IPS-18a (cell line): ENCODE measurements at regions not wholly inside any gene's neighbourhood (a gene's known extent, or its start where the extent isn't known, plus 50 kb on each side); places are given as distances from the start of the nearest gene placed in this dataset.

Experiments used
- H3K27ac ChIP-seq: one replicate; pipeline ENCODE4 v1.5.1; 2013; ENCODE audit warnings: low read length
- H3K27me3 ChIP-seq: one replicate; pipeline ENCODE4 v1.6.1; 2013; ENCODE audit warnings: mild to moderate bottlenecking, low read length; ENCODE audit not compliant: control insufficient read depth, insufficient read depth
- H3K36me3 ChIP-seq: one replicate; pipeline ENCODE4 v1.6.1; 2013; ENCODE audit warnings: low read depth, low read length; ENCODE audit not compliant: control insufficient read depth
- H3K4me1 ChIP-seq: one replicate; pipeline ENCODE4 v1.6.1; 2013; ENCODE audit warnings: low read depth, low read length; ENCODE audit not compliant: control insufficient read depth
- H3K4me3 ChIP-seq: one replicate; pipeline ENCODE4 v1.5.1; 2013; ENCODE audit warnings: low read length
- H3K9ac ChIP-seq: one replicate; pipeline ENCODE4 v1.6.1; 2013; ENCODE audit warnings: mild to moderate bottlenecking, low read length, moderate library complexity
- H3K9me3 ChIP-seq: one replicate; pipeline ENCODE4 v1.6.1; 2013; ENCODE audit warnings: low read depth, low read length; ENCODE audit not compliant: control insufficient read depth

DNA sequence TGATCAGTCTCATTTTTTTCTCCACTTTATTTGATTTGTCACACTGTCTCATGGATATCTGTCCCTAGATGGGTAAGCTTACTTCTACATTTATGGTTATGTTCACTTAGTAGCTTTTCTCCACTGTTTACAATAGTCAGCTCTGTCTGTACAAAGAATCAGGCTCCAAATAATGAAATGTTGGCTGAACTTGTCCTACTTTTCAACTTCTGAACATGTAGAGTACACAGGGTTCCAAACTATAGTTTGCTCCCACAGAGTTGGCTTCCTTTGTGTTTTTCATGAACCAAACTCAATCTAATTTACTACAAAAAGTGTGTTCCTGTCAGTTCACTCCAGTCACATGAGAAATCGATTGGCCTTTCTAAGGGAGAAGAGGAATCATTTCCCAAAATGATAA, 175.0 kb downstream of the CCDC71L start:
- Histone ChIP-seq H3K4me1 (no peaks in the 10 kb centered on the region), H3K27me3 (no peaks in the 10 kb centered on the region), H3K36me3 (no peaks in the 10 kb centered on the region), H3K9ac (no peak overlapping the region), H3K27ac (no peak overlapping the region), H3K4me3 (no peak overlapping the region), H3K9me3 (no peaks in the 10 kb centered on the region)

DNA sequence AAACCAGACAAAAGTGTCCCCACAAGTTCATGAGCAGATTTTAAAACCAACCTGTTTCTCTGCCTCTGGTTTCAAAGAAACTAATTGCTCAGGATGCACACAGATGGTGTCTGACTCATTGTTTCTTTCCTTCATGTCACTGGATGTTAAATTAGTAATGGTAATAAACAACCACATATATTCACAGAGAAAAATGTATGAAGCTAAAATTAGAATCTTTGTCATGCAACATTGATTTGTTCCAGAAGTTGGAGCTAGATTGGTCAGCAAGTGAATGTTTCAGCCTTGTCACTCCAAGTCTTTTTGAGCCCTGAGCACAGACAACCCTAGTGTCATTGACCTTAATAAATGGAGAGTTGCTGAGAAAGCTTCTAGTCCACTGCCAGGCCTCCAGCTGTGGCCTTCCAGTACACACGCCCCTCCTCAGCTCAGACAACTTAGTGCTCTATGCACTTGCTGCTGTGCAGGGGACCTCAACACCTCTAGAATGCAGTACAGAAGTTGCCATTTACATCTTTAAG, 175.9 kb downstream of the CCDC71L start:
- Histone ChIP-seq H3K4me1 (no peaks in the 10 kb centered on the region), H3K27ac (no peak overlapping the region), H3K4me3 (no peak overlapping the region), H3K36me3 (no peaks in the 10 kb centered on the region), H3K27me3 (no peaks in the 10 kb centered on the region), H3K9me3 (no peaks in the 10 kb centered on the region), H3K9ac (no peak overlapping the region)

DNA sequence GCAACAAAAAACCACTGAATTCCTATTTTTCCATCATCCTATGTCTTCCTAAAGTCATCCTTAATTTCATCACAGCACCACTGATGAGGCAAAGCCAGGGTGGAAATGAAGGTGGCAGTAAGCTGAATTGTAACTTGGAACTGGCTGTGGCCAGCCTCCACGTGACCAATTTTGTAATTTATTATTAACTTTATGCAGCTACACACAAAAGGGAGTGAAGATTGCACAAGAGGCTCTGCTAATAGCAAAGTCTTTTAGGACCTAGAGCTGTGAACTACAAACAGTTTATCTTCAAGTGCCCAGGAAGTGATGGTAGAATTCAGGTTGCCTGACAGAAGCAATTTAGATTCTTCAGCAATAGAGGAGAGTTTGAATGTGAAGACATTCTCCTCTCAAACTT, 176.4 kb downstream of the CCDC71L start:
- Histone ChIP-seq H3K27me3 (no peaks in the 10 kb centered on the region), H3K27ac (no peak overlapping the region), H3K9me3 (no peaks in the 10 kb centered on the region), H3K36me3 (no peaks in the 10 kb centered on the region), H3K4me1 (no peaks in the 10 kb centered on the region), H3K9ac (no peak overlapping the region), H3K4me3 (no peak overlapping the region)

DNA sequence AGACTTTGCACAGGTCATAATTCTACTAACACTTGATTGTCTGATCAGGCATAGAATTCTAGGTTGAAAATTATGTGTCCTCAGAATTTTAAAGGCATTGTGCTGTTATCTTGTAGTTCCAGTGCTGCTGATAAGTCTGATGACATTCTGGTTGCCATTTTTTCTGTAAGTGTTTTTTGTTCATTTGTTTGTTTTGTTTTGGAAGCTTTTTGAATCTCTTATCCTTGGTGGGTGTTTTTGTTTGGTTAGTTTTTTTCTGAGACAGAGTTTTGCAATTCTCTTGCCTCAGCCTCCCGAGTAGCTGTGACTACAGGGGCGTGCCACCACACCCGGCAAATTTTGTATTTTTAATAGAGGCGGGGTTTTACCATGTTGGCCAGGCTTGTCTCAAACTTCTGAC, 178.9 kb downstream of the CCDC71L start:
- Histone ChIP-seq H3K4me3 (no peak overlapping the region), H3K9me3 (no peaks in the 10 kb centered on the region), H3K4me1 (no peaks in the 10 kb centered on the region), H3K9ac (no peak overlapping the region), H3K27me3 (no peaks in the 10 kb centered on the region), H3K36me3 (no peaks in the 10 kb centered on the region), H3K27ac (no peak overlapping the region)

DNA sequence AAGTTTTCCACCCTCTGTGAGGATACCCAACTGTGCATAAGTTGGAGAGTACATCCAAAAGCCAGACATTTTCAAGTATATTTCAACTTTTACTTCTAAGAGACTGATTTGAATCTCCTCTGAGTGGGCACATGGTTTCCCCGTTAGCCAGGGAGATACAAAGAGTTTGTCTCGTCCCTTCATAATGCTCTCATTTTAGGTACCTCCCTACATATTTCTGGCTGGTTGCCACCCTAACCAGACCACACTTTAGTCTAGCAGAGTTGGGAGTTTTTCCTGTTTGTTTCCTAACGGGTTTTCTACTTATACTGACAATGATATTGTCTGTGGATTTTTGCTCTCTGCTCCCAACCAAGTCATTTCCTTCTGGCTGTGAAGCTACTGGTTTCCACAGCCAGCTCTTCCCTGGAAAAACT, 180.3 kb downstream of the CCDC71L start:
- H3K27me3 ChIP-seq: no peaks in the 10 kb centered on the region
- H3K9ac ChIP-seq: no peak overlapping the region
- H3K27ac ChIP-seq: no peak overlapping the region
- no peaks in the 10 kb centered on the region for H3K36me3 ChIP-seq
- H3K4me3 ChIP-seq: no peak overlapping the region
- H3K9me3 ChIP-seq: no peaks in the 10 kb centered on the region
- no peaks in the 10 kb centered on the region for H3K4me1 ChIP-seq

DNA sequence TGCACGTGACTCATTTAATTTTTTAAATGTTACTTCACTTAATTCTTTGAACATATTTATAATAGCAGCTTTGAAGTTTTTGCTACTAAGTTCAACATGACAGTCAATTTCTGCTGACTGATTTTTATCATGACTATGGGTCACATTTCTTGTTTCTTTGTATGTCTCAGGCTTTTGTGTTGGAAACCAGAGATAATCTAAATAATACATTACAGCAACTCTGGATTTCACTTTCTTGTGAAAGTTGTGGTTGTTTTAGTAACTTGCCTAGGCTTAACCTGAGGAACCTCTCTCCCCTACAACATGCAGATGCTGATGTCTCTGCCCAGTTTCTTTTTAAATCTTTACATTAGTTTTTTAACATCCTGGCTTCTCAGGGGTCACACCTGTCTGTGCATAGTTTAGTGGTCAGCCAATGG, 180.8 kb downstream of the CCDC71L start:
- Histone ChIP-seq H3K27ac (no peak overlapping the region), H3K36me3 (no peaks in the 10 kb centered on the region), H3K4me3 (no peak overlapping the region), H3K4me1 (no peaks in the 10 kb centered on the region), H3K9me3 (no peaks in the 10 kb centered on the region), H3K9ac (no peak overlapping the region), H3K27me3 (no peaks in the 10 kb centered on the region)

DNA sequence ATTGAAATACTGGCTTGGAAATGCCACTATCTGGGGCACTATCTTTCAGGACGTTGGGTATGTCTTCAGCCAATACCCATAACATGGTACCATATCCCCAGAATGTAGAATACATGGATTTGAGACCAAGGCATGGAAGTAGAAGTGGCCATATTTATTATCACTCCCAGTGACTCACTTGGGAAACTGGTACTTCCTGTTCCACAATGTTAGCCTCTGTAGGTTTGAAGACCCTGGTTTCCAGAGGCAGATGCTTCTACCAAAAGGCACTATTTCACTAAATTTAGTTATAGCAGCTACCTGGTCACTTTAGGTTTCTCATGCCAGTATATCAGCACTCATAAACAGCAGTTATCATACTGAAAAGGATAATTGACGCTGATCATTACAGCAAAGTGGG, 184.2 kb downstream of the CCDC71L start:
- Histone ChIP-seq H3K27me3 (no peaks in the 10 kb centered on the region), H3K4me3 (no peak overlapping the region), H3K27ac (no peak overlapping the region), H3K36me3 (no peaks in the 10 kb centered on the region), H3K9me3 (no peaks in the 10 kb centered on the region), H3K4me1 (no peaks in the 10 kb centered on the region), H3K9ac (no peak overlapping the region)

DNA sequence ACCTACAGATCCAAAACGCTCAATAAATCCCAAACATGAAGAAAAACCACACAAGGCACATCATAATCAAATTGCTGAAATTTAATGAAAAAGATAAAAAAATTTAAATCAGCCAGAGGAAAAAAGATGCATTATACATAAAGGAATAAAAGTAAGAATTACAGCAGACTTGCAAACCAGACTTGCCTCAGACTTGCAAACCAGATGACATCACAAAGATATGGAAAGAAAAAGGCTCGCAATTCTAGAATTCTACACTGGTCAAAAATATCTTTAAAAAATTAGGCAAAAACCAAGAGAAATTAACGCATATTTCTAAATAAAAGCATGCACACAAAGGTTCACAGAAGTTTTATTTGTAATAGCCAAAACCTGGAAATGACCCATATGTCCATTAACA, 188.0 kb upstream of the NAMPT start:
- no peaks in the 10 kb centered on the region for H3K9me3 ChIP-seq
- no peaks in the 10 kb centered on the region for H3K27me3 ChIP-seq
- H3K36me3 ChIP-seq: no peaks in the 10 kb centered on the region
- no peak overlapping the region for H3K4me3 ChIP-seq
- H3K4me1 ChIP-seq: no peaks in the 10 kb centered on the region
- H3K27ac ChIP-seq: no peak overlapping the region
- no peak overlapping the region for H3K9ac ChIP-seq

DNA sequence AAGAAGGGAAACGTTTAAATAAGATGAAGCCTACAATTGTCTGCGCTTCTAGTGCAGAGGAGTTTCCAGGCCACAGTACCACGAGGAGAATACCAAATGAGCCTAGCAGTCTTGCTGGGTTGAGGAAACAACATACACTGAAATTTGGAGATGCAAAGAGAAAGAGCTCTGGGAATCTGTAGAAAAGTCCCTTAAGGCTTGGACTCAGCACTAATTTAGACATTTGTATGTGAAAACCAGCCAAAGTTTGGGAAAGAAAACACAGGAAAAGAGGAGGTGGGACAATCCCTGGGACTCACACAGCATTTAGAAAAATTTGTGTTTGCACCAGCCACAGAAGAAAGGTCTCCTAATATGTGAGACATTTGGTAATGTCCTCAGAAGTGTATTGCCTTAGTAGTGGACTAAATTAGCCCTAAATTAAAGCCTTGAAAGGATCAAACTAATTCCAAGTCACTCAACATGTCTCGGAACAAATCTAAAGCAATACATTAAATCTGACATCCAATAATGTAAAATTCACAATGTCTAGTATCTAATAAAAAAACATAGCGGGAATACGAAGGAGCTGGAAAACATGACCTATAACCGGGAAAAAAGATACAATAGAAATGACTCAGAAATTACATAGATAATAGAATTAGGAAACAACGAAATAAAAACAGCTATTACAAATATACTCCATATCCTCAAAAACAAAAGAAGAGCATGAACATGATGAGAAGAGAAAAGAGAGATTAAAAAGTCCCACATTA, 187.1 kb upstream of the NAMPT start:
- Histone ChIP-seq H3K36me3 (no peaks in the 10 kb centered on the region), H3K27ac (no peak overlapping the region), H3K27me3 (no peaks in the 10 kb centered on the region), H3K4me1 (no peaks in the 10 kb centered on the region), H3K9me3 (no peaks in the 10 kb centered on the region), H3K9ac (no peak overlapping the region), H3K4me3 (no peak overlapping the region)

DNA sequence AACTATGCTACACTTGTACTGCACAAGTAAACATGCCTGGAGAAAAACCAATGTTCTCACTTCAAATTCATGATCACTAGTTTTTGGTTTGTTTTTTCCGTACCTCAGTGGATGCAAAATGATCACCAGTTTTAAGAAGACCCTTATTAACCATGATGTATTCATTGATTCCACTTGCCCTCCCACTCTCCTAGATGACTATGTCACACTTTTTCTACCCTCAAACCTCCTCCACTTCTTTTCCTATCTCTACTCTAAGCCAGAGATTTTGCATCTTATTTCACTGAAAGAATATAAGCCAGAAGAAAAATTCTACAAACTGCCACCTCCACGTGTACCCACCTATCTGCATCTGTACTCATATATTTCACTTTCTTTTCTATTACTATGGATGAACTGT, 186.2 kb upstream of the NAMPT start:
- Histone ChIP-seq H3K9ac (no peak overlapping the region), H3K4me3 (no peak overlapping the region), H3K9me3 (no peaks in the 10 kb centered on the region), H3K27ac (no peak overlapping the region), H3K4me1 (no peaks in the 10 kb centered on the region), H3K36me3 (no peaks in the 10 kb centered on the region), H3K27me3 (no peaks in the 10 kb centered on the region)

DNA sequence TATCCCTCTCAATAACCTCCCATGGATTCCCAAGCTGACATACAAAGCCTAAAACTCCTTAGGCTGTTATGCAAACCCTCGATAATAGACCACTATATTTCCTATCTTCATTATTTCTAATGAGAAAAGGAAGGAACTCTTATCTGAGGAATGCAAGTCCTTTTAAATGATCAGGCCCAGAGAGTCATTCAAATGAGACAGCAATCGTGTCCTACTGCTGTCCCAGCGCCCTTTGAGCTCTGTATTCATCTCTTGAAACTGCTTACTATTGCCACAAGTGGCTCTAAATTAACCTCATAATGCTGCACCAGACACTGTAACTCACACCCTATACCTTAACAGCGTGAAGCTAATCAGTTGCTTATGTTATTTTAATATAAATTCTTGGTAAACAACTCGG, 182.1 kb upstream of the NAMPT start:
- Histone ChIP-seq H3K9ac (no peak overlapping the region), H3K27ac (no peak overlapping the region), H3K27me3 (no peaks in the 10 kb centered on the region), H3K4me3 (no peak overlapping the region), H3K36me3 (no peaks in the 10 kb centered on the region), H3K4me1 (peaks cover 11% of the 10 kb centered on the region), H3K9me3 (no peaks in the 10 kb centered on the region)

DNA sequence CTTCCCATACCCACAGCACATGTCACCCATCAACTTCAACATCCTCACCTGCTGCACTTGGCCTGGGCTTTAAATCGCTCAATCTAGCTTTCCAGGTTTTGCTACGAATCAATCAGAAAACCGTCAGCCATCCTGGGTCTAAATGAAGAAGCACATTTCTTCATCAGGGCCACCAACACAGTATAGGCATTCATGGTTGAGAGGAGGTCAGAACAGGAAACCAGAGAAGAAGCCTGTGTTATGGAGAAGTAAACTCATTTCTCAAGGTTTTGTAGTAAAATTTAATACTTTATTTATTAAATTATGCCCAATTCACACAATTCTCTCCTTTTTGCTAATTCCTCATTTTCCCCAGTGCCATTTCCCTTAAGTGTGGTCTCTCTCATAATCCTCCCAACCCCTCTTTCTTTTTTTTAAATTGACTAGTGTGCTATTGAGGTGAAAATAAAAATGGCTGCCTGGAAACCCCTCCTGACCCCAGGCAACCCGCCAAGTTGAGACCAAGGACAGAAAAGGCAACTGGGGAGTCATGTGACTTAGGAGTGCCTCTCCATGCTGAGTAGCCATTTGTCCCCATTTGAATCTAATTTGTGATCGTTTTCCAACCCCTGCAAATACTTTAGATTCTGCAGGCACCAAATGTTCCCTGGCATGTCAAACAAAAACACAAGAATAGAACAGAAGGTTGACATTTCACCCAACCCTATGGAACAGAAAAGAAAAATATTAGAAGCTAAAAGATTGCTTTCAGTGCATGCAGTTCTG, 181.1 kb upstream of the NAMPT start:
- Histone ChIP-seq H3K9me3 (no peaks in the 10 kb centered on the region), H3K4me1 (peaks cover 11% of the 10 kb centered on the region), H3K36me3 (no peaks in the 10 kb centered on the region), H3K27me3 (no peaks in the 10 kb centered on the region), H3K27ac (no peak overlapping the region), H3K4me3 (no peak overlapping the region), H3K9ac (no peak overlapping the region)
